Fibroblast of skin of left biceps (primary cell): ENCODE measurements at regions not wholly inside any gene's neighbourhood (a gene's known extent, or its start where the extent isn't known, plus 50 kb on each side); places are given as distances from the start of the nearest gene placed in this dataset.

Experiments used
- DNase-seq, 2 experiments: peaks; one replicate each; pipeline ENCODE4 v3.0.0-alpha.2; 2013; ENCODE audit warnings: low read depth in 2 of 2

DNA sequence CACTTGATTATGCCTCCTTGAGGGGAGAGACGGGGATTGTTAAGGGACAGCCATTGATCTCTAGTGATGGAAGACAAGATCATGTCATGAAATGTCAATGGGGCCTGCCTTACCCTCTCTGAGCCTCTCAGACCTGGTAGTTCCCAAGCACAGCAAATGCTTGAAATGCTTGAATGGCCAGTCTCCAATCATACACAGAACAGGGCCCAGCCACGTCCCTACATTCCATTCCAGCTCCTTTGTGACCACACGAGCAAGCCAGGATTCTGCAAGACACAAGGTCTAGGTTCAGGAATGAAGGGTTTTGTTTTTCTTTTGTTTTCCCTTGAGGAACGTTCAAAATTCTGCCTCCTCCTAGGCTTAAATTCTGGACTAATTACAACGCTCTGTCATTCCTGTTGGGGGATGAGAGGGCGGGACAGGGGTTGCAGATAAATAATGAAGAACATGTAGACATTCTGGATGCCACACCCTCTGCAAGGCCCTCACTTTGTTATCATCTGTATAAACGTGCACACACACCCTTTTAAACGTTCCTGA lies 98.1 kb upstream of the YPEL5 start:
- no peak for DNase-seq

DNA sequence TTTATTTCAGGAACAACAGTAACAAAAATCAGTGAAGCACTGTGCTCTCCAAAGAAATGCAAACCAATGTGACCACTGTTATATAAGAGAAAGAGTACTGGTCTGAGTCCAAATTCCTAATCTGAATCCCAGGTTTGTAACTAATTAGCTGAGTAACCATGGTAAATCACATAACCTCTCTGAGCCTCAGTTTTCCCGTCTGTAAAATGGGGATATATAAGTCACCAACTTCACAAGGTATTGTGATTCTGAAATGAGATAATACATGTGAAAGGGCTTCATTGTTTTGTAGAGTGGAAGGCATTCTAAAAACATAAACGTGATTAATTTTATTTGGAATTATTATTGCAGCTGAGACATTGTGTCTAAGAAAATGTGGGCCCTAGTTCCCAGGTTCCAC lies 91.3 kb upstream of the YPEL5 start:
- DNase-seq: no peak

DNA sequence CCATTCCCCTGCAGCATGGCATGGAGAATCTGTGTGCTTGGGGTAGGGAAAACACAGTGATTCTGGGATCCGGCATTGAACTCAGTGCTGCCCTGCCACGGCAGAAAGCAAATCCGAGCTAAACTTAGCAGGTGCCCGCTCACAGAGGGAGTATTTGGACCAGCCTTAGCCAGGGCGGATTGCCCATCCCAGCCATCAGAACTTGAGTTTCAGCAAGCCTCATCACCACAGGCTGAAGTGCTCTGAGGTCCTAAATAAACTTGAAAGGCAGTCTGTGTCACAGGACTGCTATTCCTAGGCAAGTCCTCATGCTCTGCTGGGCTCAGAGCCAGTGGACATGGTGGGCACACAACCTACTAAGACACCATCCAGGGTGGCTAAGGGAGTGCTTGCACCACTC lies 86.2 kb upstream of the YPEL5 start:
- no peak for DNase-seq

DNA sequence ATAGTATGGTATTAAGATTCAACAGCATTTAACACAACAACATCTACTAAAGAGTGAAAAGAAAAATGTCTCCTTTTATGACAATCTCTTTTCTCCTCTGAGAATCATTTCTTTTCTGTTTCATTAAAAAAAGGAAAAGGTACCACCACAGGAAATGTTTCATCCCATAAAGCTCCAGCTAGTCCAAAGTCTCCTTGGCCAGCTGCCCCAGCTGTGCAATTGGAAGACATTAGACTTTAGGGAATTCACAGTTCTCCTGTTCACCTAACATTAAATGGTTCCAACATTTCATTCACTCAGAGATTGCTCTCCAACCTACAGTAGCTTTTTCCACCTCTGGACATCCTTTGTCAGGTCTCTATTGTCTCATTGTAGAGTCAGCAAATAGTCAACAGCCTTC lies 78.7 kb upstream of the YPEL5 start:
- DNase-seq: no peak

DNA sequence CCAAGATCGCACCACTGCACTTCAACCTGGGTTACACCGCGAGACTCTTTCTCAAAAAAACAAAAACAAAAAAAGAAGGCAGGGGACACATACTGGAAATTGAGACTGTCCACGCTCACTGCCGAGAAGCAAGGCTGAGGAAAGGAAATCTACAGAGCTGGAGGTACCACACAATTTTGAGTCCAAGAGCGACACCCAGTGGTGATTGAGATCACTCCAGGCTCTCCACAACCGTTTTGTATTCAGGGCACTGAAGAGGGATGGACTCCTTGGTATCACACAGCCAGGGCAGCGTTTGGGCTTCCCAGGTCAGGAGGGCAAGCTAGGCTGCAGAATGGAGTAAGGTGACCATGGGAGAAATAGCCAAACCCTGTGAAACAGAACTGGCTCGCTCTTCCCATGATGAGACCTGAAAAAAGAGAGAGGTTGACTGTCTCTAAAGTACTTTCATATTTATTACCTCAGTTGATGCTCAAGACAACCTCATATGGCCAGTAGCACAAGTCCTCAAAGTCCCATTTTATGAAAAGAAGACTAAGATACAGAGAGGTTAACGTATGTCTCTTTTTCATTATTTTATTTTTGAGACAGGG lies 74.5 kb upstream of the YPEL5 start:
- DNase-seq: peak; percentile 15 to 19

DNA sequence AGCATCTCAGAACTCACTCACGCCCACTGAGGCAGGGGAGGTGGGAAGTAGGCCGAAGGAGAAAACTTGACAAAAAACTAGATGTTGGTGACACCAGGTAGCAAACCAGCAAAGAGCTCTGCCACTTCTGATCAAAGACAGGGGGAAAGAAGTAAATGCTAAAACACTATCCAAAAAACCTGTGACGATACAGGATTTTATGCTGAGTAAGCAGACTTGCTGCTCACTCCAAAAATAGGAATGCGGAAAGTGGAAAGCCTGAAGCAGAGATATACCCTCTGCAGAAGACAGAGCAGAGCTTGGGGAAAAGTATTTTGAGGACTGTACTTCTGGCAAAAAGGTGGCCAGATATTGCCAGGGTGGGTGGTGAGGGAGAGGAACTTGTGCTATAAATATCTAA lies 73.3 kb upstream of the YPEL5 start:
- DNase-seq: no peak

DNA sequence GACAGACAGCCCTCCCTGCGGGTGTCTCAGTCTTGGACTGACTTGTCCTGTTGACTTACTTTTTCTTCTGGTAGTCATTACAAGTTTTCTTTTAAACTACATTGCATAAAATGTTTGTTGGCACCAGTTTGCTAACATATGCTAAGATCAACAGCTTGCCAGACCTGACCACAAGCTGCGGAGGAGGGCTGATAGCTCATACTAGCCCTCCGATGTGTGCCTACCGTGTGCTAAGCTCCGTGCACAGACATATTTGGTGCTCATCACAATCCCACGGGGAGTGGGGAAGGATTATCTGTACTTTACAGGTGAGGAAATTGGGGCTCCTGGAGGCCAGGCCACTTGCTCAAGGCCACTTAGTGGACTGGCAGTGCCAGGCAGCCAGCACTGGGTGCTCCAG lies 72.8 kb upstream of the YPEL5 start:
- no peak for DNase-seq

DNA sequence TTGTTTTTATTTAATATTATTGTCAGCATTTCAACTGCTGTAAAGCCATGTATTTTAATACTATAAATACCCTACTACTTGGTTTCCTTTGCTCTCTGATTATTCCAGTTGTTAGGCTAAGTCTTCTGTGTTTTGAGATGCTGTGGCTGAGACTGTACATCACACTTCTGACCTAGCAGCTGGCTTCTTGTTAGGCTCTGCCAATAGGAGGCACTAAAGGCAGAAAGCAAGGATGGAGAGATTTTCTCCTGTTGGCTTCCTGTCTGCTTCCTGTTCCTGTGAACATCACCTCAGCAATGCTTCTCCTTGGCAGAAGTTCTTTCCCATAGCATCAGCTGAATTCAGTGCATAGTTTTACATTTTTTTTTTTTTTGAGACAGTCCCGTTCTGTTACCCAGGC lies 68.3 kb upstream of the YPEL5 start:
- no peak for DNase-seq

DNA sequence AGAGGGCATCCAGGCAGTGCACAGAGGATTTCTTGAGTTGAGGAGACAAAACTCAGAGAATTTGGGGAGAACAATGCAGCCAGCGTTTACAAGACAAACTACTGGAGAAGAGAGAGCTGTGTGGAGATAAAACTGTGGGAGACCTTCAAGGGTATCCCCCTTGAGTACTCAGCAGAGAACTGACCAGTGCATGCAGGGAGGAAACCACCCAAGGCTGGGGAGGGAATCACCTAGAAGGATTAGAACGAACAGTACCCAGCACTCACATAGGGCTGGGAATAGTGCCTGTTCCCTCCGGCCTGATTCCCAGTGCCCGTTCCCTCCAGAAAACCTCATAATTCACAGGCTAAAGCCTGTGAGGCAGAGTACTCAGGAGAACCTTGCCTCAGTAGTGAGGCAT lies 61.9 kb upstream of the YPEL5 start:
- no peak for DNase-seq

DNA sequence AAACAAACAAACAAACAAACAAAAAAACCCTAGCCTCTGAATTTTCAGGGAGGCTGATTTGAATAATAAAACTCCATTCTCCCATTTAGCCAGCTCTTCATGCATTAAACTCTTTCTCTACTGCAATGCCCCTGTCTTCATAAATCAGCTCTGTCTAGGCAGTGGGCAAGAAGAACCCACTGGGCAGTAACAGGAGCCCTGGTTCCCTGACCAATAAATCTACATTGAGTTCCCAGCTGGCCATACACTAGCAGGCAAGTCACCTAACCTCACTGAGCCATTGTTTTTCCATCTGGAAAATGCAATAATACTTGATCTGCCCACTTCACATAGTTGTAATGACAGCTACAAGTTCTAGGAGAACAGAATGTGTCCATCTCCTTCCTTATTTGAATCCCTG lies 57.6 kb upstream of the YPEL5 start:
- no peak for DNase-seq

DNA sequence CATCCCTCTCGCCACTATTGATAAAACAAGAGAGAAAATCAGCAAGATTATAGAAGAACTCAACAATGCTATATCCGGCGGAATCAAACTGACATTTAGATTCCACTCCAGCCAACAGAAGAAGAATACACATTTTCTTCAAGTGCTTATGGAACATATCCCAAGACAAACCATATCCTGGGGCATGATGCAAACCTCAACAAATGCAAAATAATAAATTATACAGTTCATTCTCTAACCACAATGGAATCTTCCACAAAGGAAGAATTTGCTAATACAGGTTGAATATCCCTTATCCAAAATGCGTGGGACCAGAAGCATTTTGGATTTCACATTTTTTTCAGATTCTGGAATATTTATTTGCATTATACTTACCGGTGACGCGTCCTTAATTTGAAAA lies 51.4 kb upstream of the YPEL5 start:
- no peak for DNase-seq

DNA sequence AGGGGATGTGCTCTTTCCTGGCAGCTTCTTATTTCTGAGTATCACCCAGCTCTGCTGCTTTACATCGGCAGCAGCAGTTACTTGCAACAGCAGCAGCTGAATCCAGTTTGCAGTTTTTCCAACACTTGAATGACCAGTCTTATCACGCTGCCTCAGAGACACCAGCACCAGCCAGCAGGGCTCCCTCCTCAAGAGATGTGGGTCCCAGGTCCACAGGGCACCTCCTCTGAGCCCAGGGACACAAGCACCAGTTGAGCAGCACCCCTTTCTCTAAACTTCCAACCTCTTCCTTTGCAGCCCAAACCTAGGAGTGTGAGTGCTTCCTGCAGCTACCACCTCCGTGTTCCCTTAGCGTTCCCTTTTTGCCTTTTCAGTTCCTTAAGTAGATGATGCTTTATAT lies 50.4 kb upstream of the YPEL5 start:
- no peak for DNase-seq
